Panc1 (cell line): ENCODE measurements at regions not wholly inside any gene's neighbourhood (a gene's known extent, or its start where the extent isn't known, plus 50 kb on each side); places are given as distances from the start of the nearest gene placed in this dataset.

Source experiments
- ATAC-seq: fragments of 200-7000 bp; cut with Tn5 transposase; 2 replicates; pipeline ENCODE4 v1.9.1; 2020; ENCODE audit warnings: mild to moderate bottlenecking, moderate library complexity
- BruUV-seq: library from RNA; stranded (reverse); fragments of 400-500 nt; replicated peaks from 2 replicates; lab custom pipeline; 2021; lab: Mats Ljungman, UMichigan
- CTCF ChIA-PET: fragments of 300-600 bp; sonication (Branson Sonifier 250); formaldehyde crosslinking; loops from one replicate; lab custom pipeline; 2022; ENCODE audit warnings: antibody characterized with exemption; lab: Charles Lee
- POLR2A ChIA-PET: fragments of 300-600 bp; sonication (Branson Sonifier 250); formaldehyde crosslinking; loops from one replicate; lab custom pipeline; 2022; ENCODE audit warnings: antibody characterized with exemption; lab: Charles Lee
- DNase-seq: peaks from one replicate; pipeline ENCODE4 v3.0.0-alpha.2; 2010; ENCODE audit warnings: low read depth, low spot score
- H3K27ac ChIP-seq: 2 replicates; pipeline ENCODE4 v1.5.1; 2011; ENCODE audit warnings: mild to moderate bottlenecking, low read length, inconsistent platforms
- H3K27me3 ChIP-seq: fragments of 200-500 bp; sonication (Bioruptor generic); 2 replicates; pipeline ENCODE4 v1.6.0; 2014; ENCODE audit warnings: low read length, inconsistent platforms; ENCODE audit not compliant: control insufficient read depth, insufficient read depth
- H3K36me3 ChIP-seq: fragments of 200-500 bp; sonication (Bioruptor generic); 2 replicates; pipeline ENCODE4 v1.5.1; 2014; ENCODE audit warnings: inconsistent platforms, mild to moderate bottlenecking, low read length, moderate library complexity; ENCODE audit not compliant: control insufficient read depth, insufficient read depth
- H3K4me1 ChIP-seq: 2 replicates; pipeline ENCODE4 v1.5.1; 2011; ENCODE audit warnings: inconsistent platforms, mild to moderate bottlenecking, low read length, moderate library complexity; ENCODE audit not compliant: control insufficient read depth, insufficient read depth
- H3K4me3 ChIP-seq, 2 experiments: 2 replicates each; pipeline ENCODE4 v1.5.1; 2011 to 2012; ENCODE audit warnings: low read depth in 2 of 2, low read length in 2 of 2, mild to moderate bottlenecking in 2 of 2, inconsistent platforms in 1 of 2, moderate library complexity in 1 of 2
- H3K9me3 ChIP-seq: fragments of 200-500 bp; sonication (Bioruptor generic); 2 replicates; pipeline ENCODE4 v1.5.1; 2014; ENCODE audit warnings: low read depth, mild to moderate bottlenecking, inconsistent platforms, low read length, moderate library complexity; ENCODE audit not compliant: control insufficient read depth, insufficient read depth
- CTCF ChIP-seq: fragments of 450-650 bp; IDR thresholded peaks from 2 replicates; pipeline ENCODE4 v1.5.1; 2017; ENCODE audit warnings: mild to moderate bottlenecking
- POLR2AphosphoS5 ChIP-seq: IDR thresholded peaks from 2 replicates; pipeline ENCODE4 v1.6.1; 2012; ENCODE audit warnings: mild to moderate bottlenecking, low read depth, low read length, moderate library complexity
- REST ChIP-seq, 2 experiments: IDR thresholded peaks; 2 replicates each; pipeline ENCODE4 v1.6.1; 2011 to 2012; ENCODE audit warnings: low read depth in 2 of 2, control low read depth in 1 of 2, low read length in 1 of 2, mild to moderate bottlenecking in 1 of 2, moderate library complexity in 1 of 2; ENCODE audit not compliant: insufficient read depth in 1 of 2
- SIN3A ChIP-seq: IDR thresholded peaks from 2 replicates; pipeline ENCODE4 v1.6.1; 2012; ENCODE audit warnings: low read depth, mild to moderate bottlenecking, low read length, moderate library complexity, borderline replicate concordance; ENCODE audit not compliant: insufficient read depth
- TCF7L2 ChIP-seq: IDR thresholded peaks from 2 replicates; pipeline ENCODE4 v1.6.1; 2011; ENCODE audit warnings: mild to moderate bottlenecking, low read depth, low read length, inconsistent platforms
- in situ Hi-C: cut with HindIII; loops from 2 replicates; pipeline ENCODE4 v1.10.0; 2016; ENCODE audit warnings: low sequenced_read_pairs, low pct_unique_long_range_greater_than_20kb
- intact Hi-C: fragments of 100-400 bp; cut with micrococcal nuclease; formaldehyde crosslinking; loops from one replicate; pipeline ENCODE4 v1.10.0; 2022; ENCODE audit not compliant: unreplicated experiment

- Histone ChIP-seq H3K27me3 (no peaks in the 10 kb centered on the region), H3K4me3 (no peak overlapping the region), H3K4me1 (no peaks in the 10 kb centered on the region), H3K36me3 (no peaks in the 10 kb centered on the region), H3K9me3 (no peaks in the 10 kb centered on the region), H3K27ac (no peak overlapping the region)
- TF ChIP-seq POLR2AphosphoS5 = no peak
- no peak for ATAC-seq
- CTCF ChIA-PET = no interaction called here
- no TSS peak for BruUV-seq
- in situ Hi-C loops = no loop called here
- intact Hi-C loops = no loop called here
- POLR2A ChIA-PET = no interaction called here
- DNase-seq = no peak
Observed at GRCh38 chr16:55392701-55393100, 68.7 kb downstream of the IRX6 start.

GRCh38 chr16:55393991-55394390, 70.0 kb downstream of the IRX6 start:
- H3K36me3 ChIP-seq = no peaks in the 10 kb centered on the region
- no peaks in the 10 kb centered on the region for H3K4me1 ChIP-seq
- ATAC-seq (no peak), DNase-seq (no peak)
- BruUV-seq = no TSS peak
- no peaks in the 10 kb centered on the region for H3K27me3 ChIP-seq
- TF ChIP-seq POLR2AphosphoS5 = no peak
- no peak for TF ChIP-seq SIN3A
- no peak for TF ChIP-seq CTCF
- TF ChIP-seq TCF7L2 = no peak
- TF ChIP-seq REST (IDR thresholded peaks at IDR 0.05; ENCODE audit: insufficient read depth in 1 of 2, low read depth in 2 of 2, low read length in 1 of 2) = no peak
- H3K9me3 ChIP-seq = no peaks in the 10 kb centered on the region
- no peak overlapping the region for H3K27ac ChIP-seq
- intact Hi-C loops = no loop called here
- CTCF ChIA-PET = no interaction called here
- H3K4me3 ChIP-seq = no peak overlapping the region
- in situ Hi-C loops = no loop called here
- POLR2A ChIA-PET = no interaction called here

- no peaks in the 10 kb centered on the region for H3K4me1 ChIP-seq
- H3K27ac ChIP-seq = no peak overlapping the region
- BruUV-seq = no TSS peak
- H3K4me3 ChIP-seq = no peak overlapping the region
- no peaks in the 10 kb centered on the region for H3K9me3 ChIP-seq
- ChIA-PET POLR2A (no interaction called here), CTCF (no interaction called here)
- in situ Hi-C loops (no loop called here), intact Hi-C loops (no loop called here)
- peaks cover 3% of the 10 kb centered on the region; the same call in 1 of the 2 replicates for H3K27me3 ChIP-seq
- no peak for TF ChIP-seq POLR2AphosphoS5
- no peak for TF ChIP-seq CTCF
- TF ChIP-seq SIN3A = no peak
- TF ChIP-seq REST (IDR thresholded peaks at IDR 0.05; ENCODE audit: insufficient read depth in 1 of 2, low read depth in 2 of 2, low read length in 1 of 2) = no peak
- TF ChIP-seq TCF7L2 = no peak
- no peaks in the 10 kb centered on the region for H3K36me3 ChIP-seq
- DNase-seq (no peak), ATAC-seq (no peak)
Observed at GRCh38 chr16:55398762-55399161, 74.8 kb downstream of the IRX6 start.
